Heart left ventricle (tissue), 16 donors: ENCODE measurements at regions not wholly inside any gene's neighbourhood (a gene's known extent, or its start where the extent isn't known, plus 50 kb on each side); places are given as distances from the start of the nearest gene placed in this dataset.

ENCODE experiments used
- ATAC-seq, 4 donors: fragments of 200-7000 bp; cut with Tn5 transposase; one replicate each; pipeline ENCODE4 v1.9.1; 2020 to 2022; ENCODE audit warnings: moderate library complexity in 4 of 4, mild to moderate bottlenecking in 3 of 4, moderate number of reproducible peaks in 1 of 4
- DNase-seq, 5 donors: peaks; one replicate each; pipeline ENCODE4 v3.0.0-alpha.2; 2020
- H3K27ac ChIP-seq, 12 donors: fragments of 200-600 bp; sonication (generic) in 4 of 12; one replicate each; pipeline versions ENCODE4 v1.5.0 to v1.8.0; 2016 to 2022; ENCODE audit warnings: mild to moderate bottlenecking in 2 of 12
- H3K27me3 ChIP-seq, 9 donors: fragments of 200-600 bp; sonication (generic) in 2 of 9; one replicate each; pipeline versions ENCODE4 v1.5.1 to v1.8.0; 2016 to 2022; ENCODE audit warnings: mild to moderate bottlenecking in 3 of 9
- H3K36me3 ChIP-seq, 9 donors: fragments of 200-600 bp; sonication (generic) in 2 of 9; one replicate each; pipeline versions ENCODE4 v1.5.0 to v1.8.0; 2018 to 2022; ENCODE audit warnings: mild to moderate bottlenecking in 2 of 9
- H3K4me1 ChIP-seq, 12 donors: fragments of 200-600 bp; sonication (generic) in 4 of 12; one replicate each; pipeline versions ENCODE4 v1.5.0 to v1.8.0; 2016 to 2022; ENCODE audit warnings: mild to moderate bottlenecking in 3 of 12
- H3K4me3 ChIP-seq, 12 donors: fragments of 200-600 bp; sonication (generic) in 4 of 12; one replicate each; pipeline versions ENCODE4 v1.5.0 to v1.8.0; 2017 to 2022; ENCODE audit warnings: mild to moderate bottlenecking in 9 of 12, moderate library complexity in 4 of 12
- H3K9me3 ChIP-seq, 12 donors: fragments of 200-600 bp; sonication (generic) in 4 of 12; one replicate each; pipeline versions ENCODE4 v1.5.0 to v1.8.0; 2016 to 2022; ENCODE audit warnings: mild to moderate bottlenecking in 1 of 12
- CTCF ChIP-seq, 12 donors: fragments of 200-600 bp; sonication (generic) in 4 of 12; IDR thresholded peaks; one replicate each; pipeline versions ENCODE4 v1.5.0 to v1.8.0; 2018 to 2022; ENCODE audit warnings: antibody characterized with exemption in 12 of 12, mild to moderate bottlenecking in 5 of 12
- POLR2A ChIP-seq, 2 donors: fragments of 450-650 bp; IDR thresholded peaks; one replicate each; pipeline ENCODE4 v1.6.1; 2017; ENCODE audit warnings: antibody characterized with exemption in 2 of 2, mild to moderate bottlenecking in 2 of 2, moderate library complexity in 2 of 2
- WGBS, 4 donors: extraction: QIAGEN DNeasy Blood & Tissue Kit in 2 of 4; methylation state at CpG; one replicate each; pipeline versions ENCODE4 v1.1.5 to v1.1.7; 2013 to 2018; 5-methylcytosine and 5-hydroxymethylcytosine counted together
- intact Hi-C, 10 donors: fragments of 100-400 bp; cut with DNase I; formaldehyde crosslinking; loops; one replicate each; pipeline versions ENCODE4 v1.11.1 to v1.14.2; 2022
- donor health status: ischemic (EF 13 %, LVEDD 7.1; RV severe dilation, severe dysfunction).
- donor health status: healthy with polysubstance abuse.
- donor health status: DM: no; HTN: yes; CAD: no.
- donor health status: DM: no; HTN: no; CAD: no.
- donor health status: ischemic (EF 25% LVEDD 6.9; RV normal size, moderate dysfunction).
- donor health status: ischemic (EF 25% LVEDD 5.7; RV mildly dilated, moderate dysfunction).
- donor health status: healthy.
- donor health status: DM: yes; HTN: yes; CAD: no.
- donor health status: ischemic (EF 35%, LVEDD 5.7; RV mildly dilated, moderate dysfunction).
- donor health status: nonischemic (EF 11% LVEDD 7.7; RV severe dilation, severe dysfunction).
- donor health status: DM: yes; HTN: yes; CAD: no.
- donor health status: PGD.
- donor health status: ischemic (EF 29% LVEDD 5.4; RV normal size, mild dysfunction).
- donor health status: nonischemic (EF 23%, LVEDD 6.1; RV moderate dilation, normal function).

- H3K27me3 ChIP-seq: no peaks in the 10 kb centered on the region
- no peaks in the 10 kb centered on the region for H3K4me1 ChIP-seq
- H3K4me3 ChIP-seq: no peak overlapping the region
- no peak for TF ChIP-seq POLR2A (IDR thresholded peaks at IDR 0.05)
- H3K27ac ChIP-seq: peak overlapping the region in 1 of 12 donors; percentile 5
- intact Hi-C loops: no loop called here
- no peaks in the 10 kb centered on the region for H3K36me3 ChIP-seq
- no peak for DNase-seq
- 81 to 84% (median 81%) methylated on average over 2 of the region's 2 CpGs for WGBS, 4 donors
- no peak for ATAC-seq
- no peaks in the 10 kb centered on the region for H3K9me3 ChIP-seq
Measured at GRCh38 chr18:68428661-68429060, 286.2 kb downstream of the TMX3 start.

GRCh38 chr18:68427951-68428401 lies 286.9 kb downstream of the TMX3 start:
- H3K4me3 ChIP-seq: no peak overlapping the region
- ATAC-seq (peak in 3 of 4 donors; percentile 39 to 96 (median 52)), DNase-seq (peak in 3 of 5 donors; percentile 10 to 43 (median 27))
- WGBS, 4 donors: 38 to 53% (median 47%) methylated on average over 2 of the region's 2 CpGs
- peak overlapping the region in 1 of 12 donors; percentile 5 for H3K27ac ChIP-seq
- no peaks in the 10 kb centered on the region for H3K4me1 ChIP-seq
- H3K9me3 ChIP-seq: peaks cover 0 to 2% (median 0%) of the 10 kb centered on the region in 12 donors
- no peaks in the 10 kb centered on the region for H3K36me3 ChIP-seq
- TF ChIP-seq CTCF (IDR thresholded peaks at IDR 0.05) (no peak), POLR2A (IDR thresholded peaks at IDR 0.05) (no peak)
- intact Hi-C loops: no loop called here
- H3K27me3 ChIP-seq: no peaks in the 10 kb centered on the region

- WGBS, 4 donors: 62 to 74% (median 69%) methylated on average over 5 of the region's 5 CpGs
- DNase-seq (no peak), ATAC-seq (peak in 1 of 4 donors; percentile 76)
- Histone ChIP-seq H3K9me3 (peaks cover 0 to 12% (median 0%) of the 10 kb centered on the region in 12 donors), H3K4me3 (no peak overlapping the region), H3K4me1 (no peaks in the 10 kb centered on the region), H3K36me3 (no peaks in the 10 kb centered on the region), H3K27ac (no peak overlapping the region), H3K27me3 (no peaks in the 10 kb centered on the region)
- TF ChIP-seq POLR2A (IDR thresholded peaks at IDR 0.05): no peak
- TF ChIP-seq CTCF (IDR thresholded peaks at IDR 0.05): no peak
- intact Hi-C loops: no loop called here
Measured at GRCh38 chr18:68426731-68427315, 288.1 kb downstream of the TMX3 start.

GRCh38 chr18:68418881-68419280 lies 296.0 kb downstream of the TMX3 start:
- DNase-seq (no peak), ATAC-seq (no peak)
- no peak overlapping the region for H3K4me3 ChIP-seq
- no peak overlapping the region for H3K27ac ChIP-seq
- intact Hi-C loops: no loop called here
- no peaks in the 10 kb centered on the region for H3K36me3 ChIP-seq
- no peaks in the 10 kb centered on the region for H3K27me3 ChIP-seq
- WGBS, 4 donors: 59 to 70% (median 60%) methylated on average over 5 of the region's 5 CpGs
- H3K9me3 ChIP-seq: peaks cover 0 to 14% (median 0%) of the 10 kb centered on the region in 12 donors
- TF ChIP-seq POLR2A (IDR thresholded peaks at IDR 0.05): no peak
- no peaks in the 10 kb centered on the region for H3K4me1 ChIP-seq

- Histone ChIP-seq H3K27me3 (no peaks in the 10 kb centered on the region), H3K4me1 (no peaks in the 10 kb centered on the region), H3K9me3 (peaks cover 0 to 14% (median 0%) of the 10 kb centered on the region in 12 donors), H3K27ac (no peak overlapping the region), H3K4me3 (no peak overlapping the region), H3K36me3 (no peaks in the 10 kb centered on the region)
- ATAC-seq: no peak
- TF ChIP-seq CTCF (IDR thresholded peaks at IDR 0.05) (no peak), POLR2A (IDR thresholded peaks at IDR 0.05) (no peak)
- no peak for DNase-seq
- 71 to 74% (median 72%) methylated on average over 11 of the region's 11 CpGs for WGBS, 4 donors
- intact Hi-C loops: no loop called here
Measured at GRCh38 chr18:68418226-68418868, 296.6 kb downstream of the TMX3 start.
